Gastroesophageal sphincter (tissue), 3 donors: ENCODE measurements at regions not wholly inside any gene's neighbourhood (a gene's known extent, or its start where the extent isn't known, plus 50 kb on each side); places are given as distances from the start of the nearest gene placed in this dataset.

ENCODE experiments used
- CTCF ChIP-seq, 4 experiments: fragments of 200-600 bp in 2 of 4; fragments of 450-650 bp in 2 of 4; sonication (generic) in 1 of 4; IDR thresholded peaks; one replicate each; pipeline ENCODE4 v1.5.1; 2017 to 2019; ENCODE audit warnings: antibody characterized with exemption in 4 of 4, mild to moderate bottlenecking in 2 of 4, moderate library complexity in 2 of 4
- EP300 ChIP-seq: sonication (generic); formaldehyde crosslinking; IDR thresholded peaks from one replicate; pipeline ENCODE4 v1.6.1; 2017; ENCODE audit warnings: antibody characterized with exemption, mild to moderate bottlenecking
- POLR2A ChIP-seq, 2 donors: fragments of 450-650 bp; IDR thresholded peaks; one replicate each; pipeline ENCODE4 v1.6.1; 2017; ENCODE audit warnings: antibody characterized with exemption in 2 of 2, mild to moderate bottlenecking in 2 of 2, moderate library complexity in 1 of 2

- no peak for TF ChIP-seq CTCF (IDR thresholded peaks at IDR 0.05)
- no peak for TF ChIP-seq POLR2A (IDR thresholded peaks at IDR 0.05)
- TF ChIP-seq EP300, result no peak
Measured at GRCh38 chr1:71264039-71264438, 183.2 kb upstream of the ZRANB2 start.
